Mucosa of rectum (tissue), 2 donors: ENCODE measurements at regions not wholly inside any gene's neighbourhood (a gene's known extent, or its start where the extent isn't known, plus 50 kb on each side); places are given as distances from the start of the nearest gene placed in this dataset.

Source experiments
- H3K27ac ChIP-seq, 2 donors: one replicate each; pipeline ENCODE4 v1.7.0; 2013; ENCODE audit warnings: inconsistent platforms in 2 of 2, low read depth in 2 of 2, low read length in 2 of 2
- H3K27me3 ChIP-seq, 2 donors: one replicate each; pipeline ENCODE4 v1.7.0; 2013; ENCODE audit warnings: low read length in 2 of 2; ENCODE audit not compliant: control insufficient read depth in 2 of 2, insufficient read depth in 2 of 2
- H3K36me3 ChIP-seq, 2 donors: one replicate each; pipeline ENCODE4 v1.7.0; 2013; ENCODE audit warnings: low read length in 2 of 2; ENCODE audit not compliant: control insufficient read depth in 2 of 2, insufficient read depth in 2 of 2
- H3K4me1 ChIP-seq, 2 donors: one replicate each; pipeline ENCODE4 v1.7.0; 2013; ENCODE audit warnings: low read length in 2 of 2, mild to moderate bottlenecking in 1 of 2; ENCODE audit not compliant: control insufficient read depth in 2 of 2, insufficient read depth in 2 of 2
- H3K4me3 ChIP-seq, 2 donors: one replicate each; pipeline ENCODE4 v1.7.0; 2013; ENCODE audit warnings: low read length in 2 of 2
- H3K9ac ChIP-seq, 2 donors: one replicate each; pipeline ENCODE4 v1.7.0; 2013; ENCODE audit warnings: low read length in 2 of 2, low read depth in 1 of 2, mild to moderate bottlenecking in 1 of 2
- H3K9me3 ChIP-seq, 2 donors: one replicate each; pipeline ENCODE4 v1.7.0; 2013; ENCODE audit warnings: low read length in 2 of 2; ENCODE audit not compliant: control insufficient read depth in 2 of 2
- donor health status: healthy.
- donor health status: Normal muscosa, but diverticular disease.

DNA sequence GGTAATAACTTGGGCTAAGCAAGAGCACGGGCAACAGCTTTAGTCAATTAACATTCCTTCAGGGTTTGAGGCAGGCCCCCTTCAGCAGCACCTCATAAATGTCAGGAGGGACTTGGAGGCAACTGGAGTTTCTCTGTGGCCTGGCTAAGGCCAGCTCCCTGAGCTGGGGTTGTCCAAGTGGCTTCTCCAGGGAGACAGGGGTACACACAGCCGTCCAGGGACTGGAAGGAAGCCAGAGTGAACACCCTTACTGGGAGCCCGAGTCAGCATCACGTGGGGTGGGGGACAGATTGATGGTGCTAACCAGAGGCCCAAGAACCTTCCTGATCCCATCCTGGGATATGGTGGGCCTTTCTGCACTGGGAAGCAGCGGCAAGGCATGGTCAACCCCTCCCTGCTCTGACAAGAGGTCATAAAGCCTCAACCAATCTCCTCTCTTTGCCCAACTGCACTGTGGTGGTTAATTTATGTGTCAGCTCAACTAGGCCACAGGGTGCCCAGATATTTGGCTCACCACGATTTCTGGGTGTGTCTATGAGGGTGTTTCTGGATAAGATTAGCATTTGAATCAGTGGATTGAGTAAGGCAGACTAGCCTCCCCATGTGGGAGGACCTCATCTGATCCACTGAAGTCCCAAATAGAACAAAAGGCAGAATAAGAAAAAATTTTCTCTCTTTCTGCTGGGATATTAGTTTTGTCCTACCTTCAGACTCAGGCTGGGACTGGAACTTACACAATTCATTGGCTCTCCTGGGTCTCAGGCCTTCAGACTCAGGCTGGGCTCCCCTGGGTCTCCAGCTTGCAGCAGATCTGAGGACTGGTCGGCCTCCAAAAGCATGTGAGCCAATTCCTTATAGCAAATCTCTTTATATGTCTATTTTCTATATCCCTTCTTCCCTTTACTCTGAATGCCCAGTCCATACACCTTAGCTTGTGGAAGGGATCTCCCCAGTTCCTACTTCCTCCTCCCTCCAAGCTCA, 127.2 kb upstream of the LARP1 start:
- Histone ChIP-seq H3K9ac (no peak overlapping the region), H3K4me1 (no peaks in the 10 kb centered on the region), H3K4me3 (no peak overlapping the region), H3K9me3 (no peaks in the 10 kb centered on the region), H3K27me3 (no peaks in the 10 kb centered on the region), H3K36me3 (no peaks in the 10 kb centered on the region), H3K27ac (no peak overlapping the region)

- Histone ChIP-seq H3K4me1 (no peaks in the 10 kb centered on the region), H3K27ac (no peak overlapping the region), H3K9ac (no peak overlapping the region), H3K27me3 (no peaks in the 10 kb centered on the region), H3K36me3 (no peaks in the 10 kb centered on the region), H3K9me3 (no peaks in the 10 kb centered on the region), H3K4me3 (no peak overlapping the region)
Measured at GRCh38 chr5:154626876-154627557, 128.2 kb upstream of the LARP1 start.

DNA sequence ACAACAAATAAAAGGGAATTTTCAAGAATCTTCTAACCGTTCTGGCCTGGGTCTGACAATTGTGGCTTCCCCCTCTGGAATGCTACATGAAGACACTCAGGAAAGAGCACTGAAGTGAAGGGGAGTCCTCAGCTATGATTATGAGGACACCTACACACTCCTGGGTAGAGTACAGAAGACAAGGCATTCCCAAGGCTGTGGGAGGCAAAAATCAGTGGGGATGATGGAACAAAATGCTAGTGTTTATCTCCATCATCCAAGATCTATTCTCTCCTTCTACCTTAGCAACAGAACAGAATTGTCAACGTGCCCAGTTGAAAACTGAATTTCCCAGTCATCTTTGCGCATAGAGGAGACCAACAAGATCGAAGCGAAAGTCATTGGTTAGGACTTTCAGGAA, 130.1 kb upstream of the LARP1 start:
- H3K36me3 ChIP-seq: no peaks in the 10 kb centered on the region
- H3K9ac ChIP-seq: no peak overlapping the region
- H3K27ac ChIP-seq: no peak overlapping the region
- no peaks in the 10 kb centered on the region for H3K4me1 ChIP-seq
- H3K27me3 ChIP-seq: no peaks in the 10 kb centered on the region
- H3K4me3 ChIP-seq: no peak overlapping the region
- no peaks in the 10 kb centered on the region for H3K9me3 ChIP-seq

DNA sequence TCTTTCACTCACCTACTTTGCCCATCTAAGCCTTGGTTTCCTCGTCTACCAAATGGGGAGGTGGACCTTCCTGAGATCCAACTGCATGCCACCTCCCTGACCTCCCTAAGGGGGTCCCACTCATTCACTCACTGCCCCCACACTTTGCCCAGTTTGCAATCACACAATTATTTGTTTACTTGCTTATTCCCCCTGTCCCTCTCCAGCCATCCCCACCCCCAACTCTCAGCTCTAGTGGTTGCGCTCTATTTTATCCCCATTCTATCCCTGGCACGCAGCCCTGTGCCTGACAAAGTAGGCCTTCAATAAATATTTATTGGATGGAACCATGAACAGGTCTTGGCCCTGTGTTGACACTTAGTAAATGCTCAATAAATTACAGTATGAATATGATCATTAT, 130.8 kb upstream of the LARP1 start:
- H3K27me3 ChIP-seq: no peaks in the 10 kb centered on the region
- H3K9ac ChIP-seq: no peak overlapping the region
- H3K4me1 ChIP-seq: no peaks in the 10 kb centered on the region
- H3K27ac ChIP-seq: no peak overlapping the region
- no peaks in the 10 kb centered on the region for H3K36me3 ChIP-seq
- H3K9me3 ChIP-seq: no peaks in the 10 kb centered on the region
- no peak overlapping the region for H3K4me3 ChIP-seq

DNA sequence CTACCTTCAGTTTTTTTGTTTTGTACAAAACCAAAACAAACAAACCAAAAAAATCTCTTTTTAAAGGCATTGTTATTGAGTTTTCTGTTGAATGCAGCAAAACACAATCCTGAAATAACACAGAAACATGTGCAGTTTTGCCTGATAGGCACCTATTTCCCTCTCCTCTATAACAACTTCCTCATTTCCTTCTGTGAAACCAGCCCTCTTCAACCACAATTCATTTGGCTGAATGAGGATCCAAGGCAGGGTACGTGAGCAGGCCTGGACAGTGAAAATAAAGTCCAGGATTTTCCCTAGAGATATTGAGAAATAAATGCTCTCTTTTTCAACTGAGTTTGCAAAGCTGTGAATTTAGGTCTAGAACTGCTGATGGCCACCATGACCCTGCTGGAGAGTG, 134.8 kb upstream of the LARP1 start:
- Histone ChIP-seq H3K36me3 (no peaks in the 10 kb centered on the region), H3K4me1 (no peaks in the 10 kb centered on the region), H3K9me3 (no peaks in the 10 kb centered on the region), H3K27ac (no peak overlapping the region), H3K4me3 (no peak overlapping the region), H3K9ac (no peak overlapping the region), H3K27me3 (peaks cover 0 to 3% of the 10 kb centered on the region in 2 donors)

GRCh38 chr5:154618696-154619095, 136.5 kb upstream of the LARP1 start:
- Histone ChIP-seq H3K9me3 (no peaks in the 10 kb centered on the region), H3K4me3 (no peak overlapping the region), H3K27me3 (peaks cover 0 to 7% of the 10 kb centered on the region in 2 donors), H3K9ac (no peak overlapping the region), H3K27ac (no peak overlapping the region), H3K36me3 (no peaks in the 10 kb centered on the region), H3K4me1 (no peaks in the 10 kb centered on the region)

- Histone ChIP-seq H3K27me3 (peaks cover 25 to 30% of the 10 kb centered on the region in 2 donors), H3K4me3 (no peak overlapping the region), H3K9ac (no peak overlapping the region), H3K9me3 (no peaks in the 10 kb centered on the region), H3K4me1 (peaks cover 4 to 7% of the 10 kb centered on the region in 2 donors), H3K27ac (no peak overlapping the region), H3K36me3 (no peaks in the 10 kb centered on the region)
Measured at GRCh38 chr5:154614595-154614994, 136.6 kb upstream of the HAND1 start.

GRCh38 chr5:154614125-154614524, 136.1 kb upstream of the HAND1 start:
- Histone ChIP-seq H3K36me3 (no peaks in the 10 kb centered on the region), H3K27ac (no peak overlapping the region), H3K9me3 (no peaks in the 10 kb centered on the region), H3K4me3 (no peak overlapping the region), H3K4me1 (peaks cover 4 to 7% of the 10 kb centered on the region in 2 donors), H3K27me3 (peaks cover 27 to 33% of the 10 kb centered on the region in 2 donors), H3K9ac (no peak overlapping the region)

DNA sequence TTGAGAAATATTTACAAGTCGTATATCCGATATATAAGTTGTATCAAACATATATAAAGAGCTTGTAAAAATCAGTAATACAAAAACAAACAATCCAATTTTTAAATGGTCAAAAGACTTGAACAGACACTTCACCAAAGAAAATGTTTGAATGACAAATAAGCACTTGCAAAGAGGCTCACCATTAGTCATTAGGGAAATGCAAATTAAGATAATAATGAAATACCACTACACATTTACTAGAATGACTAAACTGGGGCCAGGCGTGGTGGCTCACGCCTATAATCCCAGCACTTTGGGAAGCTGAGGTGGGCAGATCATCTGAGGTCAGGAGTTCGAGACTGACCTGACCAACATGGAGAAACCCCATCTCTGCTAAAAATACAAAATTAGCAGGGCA, 134.6 kb upstream of the HAND1 start:
- H3K4me1 ChIP-seq: peaks cover 4 to 7% of the 10 kb centered on the region in 2 donors
- no peaks in the 10 kb centered on the region for H3K9me3 ChIP-seq
- H3K4me3 ChIP-seq: no peak overlapping the region
- H3K9ac ChIP-seq: no peak overlapping the region
- H3K36me3 ChIP-seq: no peaks in the 10 kb centered on the region
- H3K27ac ChIP-seq: no peak overlapping the region
- H3K27me3 ChIP-seq: peaks cover 27 to 36% of the 10 kb centered on the region in 2 donors

DNA sequence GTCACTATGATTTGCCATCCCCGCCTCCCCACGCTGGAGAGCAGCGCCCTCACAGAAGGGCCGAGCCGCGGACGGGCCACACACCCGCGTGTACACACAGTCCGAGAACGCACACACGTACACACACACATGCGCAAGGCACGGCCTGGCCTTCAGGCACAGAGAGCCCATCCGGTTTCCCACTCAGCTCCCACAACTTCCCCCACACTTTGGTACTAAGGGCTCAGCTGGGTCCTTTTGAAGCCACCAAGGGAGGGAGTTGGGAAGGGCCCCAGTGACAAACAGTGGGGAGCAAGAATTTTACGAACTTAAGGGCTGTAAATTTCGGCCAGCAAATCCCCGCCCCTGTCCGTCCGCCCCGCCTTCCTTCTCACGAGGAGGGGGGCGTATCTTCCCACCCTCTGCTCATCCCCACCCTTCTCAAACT, 133.3 kb upstream of the HAND1 start:
- no peak overlapping the region for H3K27ac ChIP-seq
- H3K4me1 ChIP-seq: peaks cover 4 to 7% of the 10 kb centered on the region in 2 donors
- no peak overlapping the region for H3K9ac ChIP-seq
- H3K9me3 ChIP-seq: no peaks in the 10 kb centered on the region
- no peaks in the 10 kb centered on the region for H3K36me3 ChIP-seq
- peaks cover 27 to 36% of the 10 kb centered on the region in 2 donors for H3K27me3 ChIP-seq
- peak overlapping the region in 1 of 2 donors; percentile 28 for H3K4me3 ChIP-seq
